Prostate gland (tissue), 2 donors: ENCODE measurements at regions not wholly inside any gene's neighbourhood (a gene's known extent, or its start where the extent isn't known, plus 50 kb on each side); places are given as distances from the start of the nearest gene placed in this dataset.

Experiments
- DNase-seq: peaks from one replicate; pipeline ENCODE4 v3.0.0-alpha.2; 2019; ENCODE audit warnings: low spot score
- H3K27ac ChIP-seq, 2 donors: fragments of 200-600 bp; sonication (generic); 2 replicates each; pipeline ENCODE4 v1.5.1; 2017 to 2019
- H3K27me3 ChIP-seq: fragments of 200-600 bp; sonication (generic); replicated peaks from 2 replicates; pipeline ENCODE4 v1.5.1; 2019; ENCODE audit not compliant: insufficient read depth
- H3K36me3 ChIP-seq, 2 donors: fragments of 200-600 bp; sonication (generic); 1 replicate in 1 of 2; 2 replicates in 1 of 2; pipeline versions ENCODE4 v1.5.1 to v1.8.1; 2017 to 2019
- H3K4me1 ChIP-seq: fragments of 200-600 bp; sonication (generic); replicated peaks from 2 replicates; pipeline ENCODE4 v1.5.1; 2019
- H3K4me3 ChIP-seq, 2 donors: fragments of 200-600 bp; sonication (generic); 2 replicates each; pipeline ENCODE4 v1.5.1; 2017 to 2019
- H3K9me3 ChIP-seq: fragments of 200-600 bp; sonication (generic); 2 replicates; pipeline ENCODE4 v1.5.1; 2017
- CTCF ChIP-seq, 4 experiments: fragments of 200-600 bp in 2 of 4; fragments of 450-650 bp in 2 of 4; sonication (generic) in 2 of 4; IDR thresholded peaks; 1 replicate in 3 of 4; 2 replicates in 1 of 4; pipeline ENCODE4 v1.5.1; 2016 to 2019; ENCODE audit warnings: antibody characterized with exemption in 4 of 4, mild to moderate bottlenecking in 2 of 4, moderate library complexity in 2 of 4
- POLR2A ChIP-seq: fragments of 450-650 bp; IDR thresholded peaks from one replicate; pipeline ENCODE4 v1.6.1; 2016; ENCODE audit warnings: antibody characterized with exemption, mild to moderate bottlenecking
- POLR2AphosphoS5 ChIP-seq: sonication (generic); formaldehyde crosslinking; IDR thresholded peaks from one replicate; pipeline ENCODE4 v1.6.1; 2017; ENCODE audit warnings: antibody characterized with exemption
- WGBS: methylation state at CpG from one replicate; pipeline ENCODE4 v1.1.5; 2018; 5-methylcytosine and 5-hydroxymethylcytosine counted together
- intact Hi-C: fragments of 100-400 bp; cut with DNase I; formaldehyde crosslinking; loops from one replicate; pipeline ENCODE4 v1.14.2; 2022

- peaks cover 21% of the 10 kb centered on the region for H3K4me1 ChIP-seq
- no peaks in the 10 kb centered on the region for H3K9me3 ChIP-seq
- peaks cover 0 to 13% of the 10 kb centered on the region in 2 donors for H3K36me3 ChIP-seq
- WGBS, result 87% methylated on average over 12 of the region's 12 CpGs
- no peaks in the 10 kb centered on the region for H3K27me3 ChIP-seq
- intact Hi-C loops, result no loop called here
- TF ChIP-seq POLR2A, result no peak
- no peak for TF ChIP-seq CTCF (IDR thresholded peaks at IDR 0.05)
- no peak for TF ChIP-seq POLR2AphosphoS5
- no peak overlapping the region for H3K27ac ChIP-seq
- H3K4me3 ChIP-seq, result no peak overlapping the region
- no peak for DNase-seq
These were observed 342.4 kb downstream of the SEC14L1 start for GRCh38 chr17:77483128-77483598.

- peaks cover 12% of the 10 kb centered on the region for H3K4me1 ChIP-seq
- no peaks in the 10 kb centered on the region for H3K27me3 ChIP-seq
- TF ChIP-seq POLR2A, result no peak
- TF ChIP-seq POLR2AphosphoS5, result no peak
- no peak for TF ChIP-seq CTCF (IDR thresholded peaks at IDR 0.05)
- 97% methylated on average over 3 of the region's 3 CpGs for WGBS
- H3K27ac ChIP-seq, result no peak overlapping the region
- intact Hi-C loops, result no loop called here
- no peaks in the 10 kb centered on the region for H3K9me3 ChIP-seq
- no peak overlapping the region for H3K4me3 ChIP-seq
- H3K36me3 ChIP-seq, result peaks cover 4 to 17% of the 10 kb centered on the region in 2 donors
- no peak for DNase-seq
These were observed 343.3 kb downstream of the SEC14L1 start for GRCh38 chr17:77484111-77484510.

- no peak overlapping the region for H3K27ac ChIP-seq
- H3K36me3 ChIP-seq, result peaks cover 4 to 20% of the 10 kb centered on the region in 2 donors
- 92% methylated on average over 5 of the region's 5 CpGs for WGBS
- H3K9me3 ChIP-seq, result no peaks in the 10 kb centered on the region
- DNase-seq, result no peak
- H3K4me1 ChIP-seq, result peaks cover 9% of the 10 kb centered on the region
- TF ChIP-seq POLR2A (no peak), CTCF (IDR thresholded peaks at IDR 0.05) (no peak), POLR2AphosphoS5 (no peak)
- intact Hi-C loops, result no loop called here
- no peak overlapping the region for H3K4me3 ChIP-seq
- no peaks in the 10 kb centered on the region for H3K27me3 ChIP-seq
These were observed 344.5 kb downstream of the SEC14L1 start for GRCh38 chr17:77485089-77485833.

- H3K4me3 ChIP-seq, result no peak overlapping the region
- H3K27me3 ChIP-seq, result no peaks in the 10 kb centered on the region
- H3K9me3 ChIP-seq, result no peaks in the 10 kb centered on the region
- intact Hi-C loops, result no loop called here
- TF ChIP-seq CTCF (IDR thresholded peaks at IDR 0.05) (no peak), POLR2AphosphoS5 (no peak), POLR2A (no peak)
- no peak for DNase-seq
- WGBS, result 79% methylated on average over 16 of the region's 17 CpGs
- H3K27ac ChIP-seq, result no peak overlapping the region
- H3K4me1 ChIP-seq, result peaks cover 7% of the 10 kb centered on the region
- peaks cover 4 to 18% of the 10 kb centered on the region in 2 donors for H3K36me3 ChIP-seq
These were observed 346.5 kb downstream of the SEC14L1 start for GRCh38 chr17:77487211-77487629.
